Sigmoid colon (tissue), 6 donors: ENCODE measurements at regions not wholly inside any gene's neighbourhood (a gene's known extent, or its start where the extent isn't known, plus 50 kb on each side); places are given as distances from the start of the nearest gene placed in this dataset.

Experiments
- DNase-seq: peaks from one replicate; pipeline ENCODE4 v3.0.0-alpha.2; 2019
- H3K27ac ChIP-seq, 4 donors: fragments of 200-600 bp; sonication (generic); one replicate each; pipeline ENCODE4 v1.5.1; 2016 to 2019; ENCODE audit warnings: mild to moderate bottlenecking in 1 of 4
- H3K27me3 ChIP-seq, 3 donors: fragments of 200-600 bp; sonication (generic); one replicate each; pipeline ENCODE4 v1.5.1; 2019; ENCODE audit warnings: mild to moderate bottlenecking in 1 of 3
- H3K36me3 ChIP-seq, 4 donors: fragments of 200-600 bp; sonication (generic); one replicate each; pipeline ENCODE4 v1.5.1; 2016 to 2019
- H3K4me1 ChIP-seq, 4 donors: fragments of 200-600 bp; sonication (generic); one replicate each; pipeline ENCODE4 v1.5.1; 2017 to 2019
- H3K4me3 ChIP-seq, 4 donors: fragments of 200-600 bp; sonication (generic); one replicate each; pipeline ENCODE4 v1.5.1; 2017 to 2019; ENCODE audit warnings: mild to moderate bottlenecking in 2 of 4, moderate library complexity in 1 of 4
- H3K9me3 ChIP-seq, 4 donors: fragments of 200-600 bp in 3 of 4; sonication (generic) in 3 of 4; one replicate each; pipeline versions ENCODE4 v1.5.1 to v1.6.1; 2013 to 2019
- CTCF ChIP-seq, 4 experiments: fragments of 450-650 bp in 3 of 4; fragments of 200-600 bp in 1 of 4; IDR thresholded peaks; one replicate each; pipeline ENCODE4 v1.5.1; 2016 to 2019; ENCODE audit warnings: antibody characterized with exemption in 4 of 4, mild to moderate bottlenecking in 3 of 4, moderate library complexity in 2 of 4
- EP300 ChIP-seq, 4 donors: sonication (generic); formaldehyde crosslinking; IDR thresholded peaks; one replicate each; pipeline ENCODE4 v1.6.1; 2017; ENCODE audit warnings: antibody characterized with exemption in 4 of 4
- POLR2A ChIP-seq, 2 donors: fragments of 450-650 bp; IDR thresholded peaks; one replicate each; pipeline ENCODE4 v1.6.1; 2016; ENCODE audit warnings: antibody characterized with exemption in 2 of 2, mild to moderate bottlenecking in 2 of 2, moderate library complexity in 2 of 2
- POLR2AphosphoS5 ChIP-seq, 4 donors: sonication (generic); formaldehyde crosslinking; IDR thresholded peaks; one replicate each; pipeline ENCODE4 v1.6.1; 2017; ENCODE audit warnings: antibody characterized with exemption in 4 of 4
- WGBS, 2 donors: extraction: QIAGEN DNeasy Blood & Tissue Kit; methylation state at CpG; one replicate each; pipeline ENCODE4 v1.1.7; 2013; 5-methylcytosine and 5-hydroxymethylcytosine counted together
- intact Hi-C: fragments of 100-400 bp; cut with DNase I; formaldehyde crosslinking; loops from one replicate; pipeline ENCODE4 v1.15.1; 2023
- donor health status: healthy with polysubstance abuse.
- donor health status: healthy.

GRCh38 chr4:104129243-104129642 is 365.5 kb downstream of the CXXC4 start:
- Histone ChIP-seq H3K27me3 (no peaks in the 10 kb centered on the region), H3K9me3 (no peaks in the 10 kb centered on the region), H3K27ac (no peak overlapping the region), H3K4me3 (no peak overlapping the region), H3K36me3 (no peaks in the 10 kb centered on the region), H3K4me1 (no peaks in the 10 kb centered on the region)
- WGBS, 2 donors, result 61 to 77% methylated on average over 5 of the region's 5 CpGs
- intact Hi-C loops, result no loop called here
- no peak for DNase-seq
- no peak for TF ChIP-seq POLR2A (IDR thresholded peaks at IDR 0.05)
- no peak for TF ChIP-seq CTCF (IDR thresholded peaks at IDR 0.05)
- TF ChIP-seq EP300 (IDR thresholded peaks at IDR 0.05), result no peak
- no peak for TF ChIP-seq POLR2AphosphoS5 (IDR thresholded peaks at IDR 0.05)

- no peaks in the 10 kb centered on the region for H3K9me3 ChIP-seq
- intact Hi-C loops, result no loop called here
- no peaks in the 10 kb centered on the region for H3K36me3 ChIP-seq
- H3K27ac ChIP-seq, result no peak overlapping the region
- no peak overlapping the region for H3K4me3 ChIP-seq
- no peaks in the 10 kb centered on the region for H3K27me3 ChIP-seq
- no peak for DNase-seq
- no peak for TF ChIP-seq POLR2AphosphoS5 (IDR thresholded peaks at IDR 0.05)
- no peak for TF ChIP-seq CTCF (IDR thresholded peaks at IDR 0.05)
- TF ChIP-seq EP300 (IDR thresholded peaks at IDR 0.05), result no peak
- TF ChIP-seq POLR2A (IDR thresholded peaks at IDR 0.05), result no peak
- no peaks in the 10 kb centered on the region for H3K4me1 ChIP-seq
Observed at GRCh38 chr4:104128850-104129213, 365.9 kb downstream of the CXXC4 start.

GRCh38 chr4:104128031-104128849 is 366.5 kb downstream of the CXXC4 start:
- H3K9me3 ChIP-seq, result no peaks in the 10 kb centered on the region
- intact Hi-C loops, result no loop called here
- H3K27ac ChIP-seq, result no peak overlapping the region
- H3K4me3 ChIP-seq, result no peak overlapping the region
- DNase-seq, result no peak
- WGBS, 2 donors, result 4 to 43% methylated on average over 1 of the region's 1 CpG
- TF ChIP-seq POLR2AphosphoS5 (IDR thresholded peaks at IDR 0.05) (no peak), EP300 (IDR thresholded peaks at IDR 0.05) (no peak), POLR2A (IDR thresholded peaks at IDR 0.05) (no peak), CTCF (IDR thresholded peaks at IDR 0.05) (no peak)
- no peaks in the 10 kb centered on the region for H3K27me3 ChIP-seq
- no peaks in the 10 kb centered on the region for H3K36me3 ChIP-seq
- H3K4me1 ChIP-seq, result no peaks in the 10 kb centered on the region

GRCh38 chr4:104123021-104123420 is 371.7 kb downstream of the CXXC4 start:
- Histone ChIP-seq H3K27me3 (no peaks in the 10 kb centered on the region), H3K27ac (no peak overlapping the region), H3K4me1 (no peaks in the 10 kb centered on the region), H3K9me3 (no peaks in the 10 kb centered on the region), H3K36me3 (no peaks in the 10 kb centered on the region), H3K4me3 (no peak overlapping the region)
- 67 to 86% methylated on average over 4 of the region's 4 CpGs for WGBS, 2 donors
- TF ChIP-seq POLR2A (IDR thresholded peaks at IDR 0.05) (no peak), CTCF (IDR thresholded peaks at IDR 0.05) (no peak), EP300 (IDR thresholded peaks at IDR 0.05) (no peak), POLR2AphosphoS5 (IDR thresholded peaks at IDR 0.05) (no peak)
- DNase-seq, result no peak
- intact Hi-C loops, result no loop called here

- Histone ChIP-seq H3K36me3 (no peaks in the 10 kb centered on the region), H3K27me3 (no peaks in the 10 kb centered on the region), H3K9me3 (no peaks in the 10 kb centered on the region), H3K4me3 (no peak overlapping the region), H3K4me1 (no peaks in the 10 kb centered on the region), H3K27ac (no peak overlapping the region)
- TF ChIP-seq POLR2A (IDR thresholded peaks at IDR 0.05) (no peak), POLR2AphosphoS5 (IDR thresholded peaks at IDR 0.05) (no peak)
- DNase-seq, result no peak
- intact Hi-C loops, result no loop called here
- 0 to 98% methylated on average over 1 of the region's 1 CpG for WGBS, 2 donors
Observed at GRCh38 chr4:104117776-104118175, 376.9 kb downstream of the CXXC4 start.
